DOHH2 (cell line): ENCODE measurements at regions not wholly inside any gene's neighbourhood (a gene's known extent, or its start where the extent isn't known, plus 50 kb on each side); places are given as distances from the start of the nearest gene placed in this dataset.

Experiments used
- H3F3A ChIP-seq: fragments of 200-600 bp; sonication (generic), shearing (Covaris generic); 2 replicates; pipeline ENCODE4 v1.6.0; 2016; ENCODE audit warnings: antibody characterized with exemption, mild to moderate bottlenecking; ENCODE audit not compliant: control insufficient read depth, insufficient read depth
- H3K27ac ChIP-seq: fragments of 200-600 bp; sonication (generic); 2 replicates; pipeline ENCODE4 v1.5.1; 2014; ENCODE audit warnings: low read depth, mild to moderate bottlenecking, low read length, moderate library complexity
- H3K27me3 ChIP-seq: fragments of 200-600 bp; sonication (generic); 2 replicates; pipeline ENCODE4 v1.6.1; 2014; ENCODE audit warnings: mild to moderate bottlenecking, low read length, mixed read lengths; ENCODE audit not compliant: control insufficient read depth
- H3K36me3 ChIP-seq: fragments of 200-600 bp; sonication (generic); 2 replicates; pipeline ENCODE4 v1.6.1; 2014; ENCODE audit warnings: mild to moderate bottlenecking, low read length, moderate library complexity, mixed read lengths; ENCODE audit not compliant: control insufficient read depth
- H3K4me1 ChIP-seq: fragments of 200-600 bp; sonication (generic); 2 replicates; pipeline ENCODE4 v1.6.1; 2014; ENCODE audit warnings: mild to moderate bottlenecking, low read length, mixed read lengths; ENCODE audit not compliant: control insufficient read depth
- H3K4me2 ChIP-seq: fragments of 200-600 bp; sonication (generic); 2 replicates; pipeline ENCODE4 v1.6.0; 2014; ENCODE audit warnings: mild to moderate bottlenecking, low read length, moderate library complexity
- H3K4me3 ChIP-seq: fragments of 200-600 bp; sonication (generic); 2 replicates; pipeline ENCODE4 v1.5.1; 2014; ENCODE audit warnings: mild to moderate bottlenecking, low read length, mixed read lengths
- H3K79me2 ChIP-seq: fragments of 200-600 bp; sonication (generic); 2 replicates; pipeline ENCODE4 v1.6.1; 2014; ENCODE audit warnings: mild to moderate bottlenecking, low read length, mixed read lengths; ENCODE audit not compliant: control insufficient read depth
- H3K9me2 ChIP-seq: fragments of 200-600 bp; sonication (generic); replicated peaks from 2 replicates; pipeline ENCODE4 v1.6.1; 2014; ENCODE audit warnings: mild to moderate bottlenecking, low read length, mixed read lengths; ENCODE audit not compliant: control insufficient read depth
- H3K9me3 ChIP-seq: fragments of 200-600 bp; sonication (generic); 2 replicates; pipeline ENCODE4 v1.6.1; 2014; ENCODE audit warnings: antibody characterized with exemption, low read length, mixed read lengths; ENCODE audit not compliant: control insufficient read depth, insufficient read depth
- H4K20me1 ChIP-seq: fragments of 200-600 bp; sonication (generic); 2 replicates; pipeline ENCODE4 v1.6.0; 2014; ENCODE audit warnings: low read depth, mild to moderate bottlenecking, antibody characterized with exemption, low read length, moderate library complexity; ENCODE audit not compliant: control insufficient read depth, insufficient read depth
- EZH2phosphoT487 ChIP-seq: fragments of 200-600 bp; sonication (generic); IDR thresholded peaks from 2 replicates; pipeline ENCODE4 v1.6.1; 2017; ENCODE audit warnings: borderline replicate concordance, mild to moderate bottlenecking, antibody characterized with exemption, low read length, moderate library complexity, mixed read lengths
- TF ChIP-seq, protein P1 (sequence below): fragments of 200-600 bp; sonication (generic); IDR thresholded peaks from one replicate; pipeline ENCODE4 v1.5.1; 2014; ENCODE audit warnings: antibody characterized with exemption, mild to moderate bottlenecking, low read depth, low read length; ENCODE audit not compliant: poor library complexity, severe bottlenecking

DNA sequence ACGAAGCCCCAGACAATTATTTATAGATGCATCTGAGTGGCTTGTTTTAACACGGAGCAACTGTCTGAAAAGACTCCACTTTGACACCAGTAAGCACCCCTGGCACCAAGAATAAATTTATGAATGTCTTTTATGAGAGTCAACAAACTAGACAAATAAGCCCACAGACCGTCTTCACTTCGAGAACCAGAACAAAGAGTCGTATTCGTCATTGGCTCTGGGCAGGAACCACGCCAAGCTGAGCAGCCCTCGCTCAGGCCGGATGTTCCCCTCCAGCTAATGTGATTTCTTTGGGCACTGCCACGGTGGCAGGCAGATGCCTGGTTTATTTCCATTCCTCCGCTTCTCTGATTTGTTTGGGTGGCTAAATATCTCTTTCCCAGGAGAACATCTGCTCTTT, 91.9 kb upstream of the STC2 start:
- H3K9me3 ChIP-seq: no peaks in the 10 kb centered on the region
- no peaks in the 10 kb centered on the region for H3K27me3 ChIP-seq
- no peak overlapping the region for H3K4me3 ChIP-seq
- H3K9me2 ChIP-seq: no peaks in the 10 kb centered on the region
- no peak overlapping the region for H3K27ac ChIP-seq
- TF ChIP-seq EZH2phosphoT487: no peak
- TF ChIP-seq, protein P1, sequence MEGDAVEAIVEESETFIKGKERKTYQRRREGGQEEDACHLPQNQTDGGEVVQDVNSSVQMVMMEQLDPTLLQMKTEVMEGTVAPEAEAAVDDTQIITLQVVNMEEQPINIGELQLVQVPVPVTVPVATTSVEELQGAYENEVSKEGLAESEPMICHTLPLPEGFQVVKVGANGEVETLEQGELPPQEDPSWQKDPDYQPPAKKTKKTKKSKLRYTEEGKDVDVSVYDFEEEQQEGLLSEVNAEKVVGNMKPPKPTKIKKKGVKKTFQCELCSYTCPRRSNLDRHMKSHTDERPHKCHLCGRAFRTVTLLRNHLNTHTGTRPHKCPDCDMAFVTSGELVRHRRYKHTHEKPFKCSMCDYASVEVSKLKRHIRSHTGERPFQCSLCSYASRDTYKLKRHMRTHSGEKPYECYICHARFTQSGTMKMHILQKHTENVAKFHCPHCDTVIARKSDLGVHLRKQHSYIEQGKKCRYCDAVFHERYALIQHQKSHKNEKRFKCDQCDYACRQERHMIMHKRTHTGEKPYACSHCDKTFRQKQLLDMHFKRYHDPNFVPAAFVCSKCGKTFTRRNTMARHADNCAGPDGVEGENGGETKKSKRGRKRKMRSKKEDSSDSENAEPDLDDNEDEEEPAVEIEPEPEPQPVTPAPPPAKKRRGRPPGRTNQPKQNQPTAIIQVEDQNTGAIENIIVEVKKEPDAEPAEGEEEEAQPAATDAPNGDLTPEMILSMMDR: no peak
- H3F3A ChIP-seq: no peaks in the 10 kb centered on the region
- H3K79me2 ChIP-seq: no peaks in the 10 kb centered on the region
- H3K4me2 ChIP-seq: no peak overlapping the region
- H3K4me1 ChIP-seq: no peaks in the 10 kb centered on the region
- no peaks in the 10 kb centered on the region for H4K20me1 ChIP-seq
- H3K36me3 ChIP-seq: no peaks in the 10 kb centered on the region

- Histone ChIP-seq H3K9me3 (no peaks in the 10 kb centered on the region), H3K79me2 (no peaks in the 10 kb centered on the region), H3K4me3 (no peak overlapping the region), H3K9me2 (no peaks in the 10 kb centered on the region), H4K20me1 (no peaks in the 10 kb centered on the region), H3K36me3 (no peaks in the 10 kb centered on the region), H3K27me3 (no peaks in the 10 kb centered on the region), H3K4me1 (no peaks in the 10 kb centered on the region), H3F3A (no peaks in the 10 kb centered on the region), H3K4me2 (no peak overlapping the region), H3K27ac (no peak overlapping the region)
- no peak for TF ChIP-seq EZH2phosphoT487
- TF ChIP-seq, protein P1: no peak
Observed at GRCh38 chr5:173413471-173413982, 85.3 kb upstream of the STC2 start.

GRCh38 chr5:173412566-173412965, 84.4 kb upstream of the STC2 start:
- H3K4me3 ChIP-seq: no peak overlapping the region

More at GRCh38 chr5:173412566-173412965, 84.4 kb upstream of the STC2 start:
- Histone ChIP-seq H3K27ac (no peak overlapping the region), H3K36me3 (no peaks in the 10 kb centered on the region), H3F3A (no peaks in the 10 kb centered on the region), H4K20me1 (no peaks in the 10 kb centered on the region), H3K79me2 (no peaks in the 10 kb centered on the region), H3K9me3 (no peaks in the 10 kb centered on the region), H3K27me3 (no peaks in the 10 kb centered on the region), H3K9me2 (no peaks in the 10 kb centered on the region), H3K4me1 (no peaks in the 10 kb centered on the region), H3K4me2 (no peak overlapping the region)
- TF ChIP-seq, protein P1: no peak
- no peak for TF ChIP-seq EZH2phosphoT487
